ENCODE measurements at regions not wholly inside any gene's neighbourhood (a gene's known extent, or its start where the extent isn't known, plus 50 kb on each side); places are given as distances from the start of the nearest gene placed in this dataset.

DNA sequence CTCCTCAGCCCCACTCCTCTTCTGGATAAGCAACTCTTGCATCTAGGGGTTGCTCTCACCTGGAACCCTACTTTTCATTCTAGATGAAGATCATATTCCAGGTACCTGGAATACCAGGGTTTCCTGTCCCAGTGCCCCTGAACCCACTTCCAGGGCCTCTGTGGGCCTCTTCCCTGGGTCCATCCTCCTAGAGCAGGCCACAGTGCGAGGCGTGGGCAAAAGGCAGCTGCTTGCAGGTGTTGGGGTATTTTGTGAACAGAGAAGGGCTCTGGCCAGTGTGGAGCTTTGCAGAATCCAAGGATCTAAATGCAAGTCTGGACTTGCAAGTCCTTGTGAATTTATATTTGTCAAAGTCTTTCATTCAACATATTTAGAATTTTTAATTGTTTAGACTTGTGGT lies 240.4 kb upstream of the POU3F1 start:
- ChIA-PET CTCF (interaction anchor here (1.0 to 3.0 kb wide), 3 partner anchors 17 to 258 kb away, joined by 3 to 11 read pairs (median 6); no protein-coding TSS in a partner anchor), POLR2A (no interaction called here)
- DNase-seq (ENCODE audit: low spot score) (no peak), ATAC-seq (no peak)
- TF ChIP-seq KAT7 (CRISPR knock-in tag; IDR thresholded peaks at IDR 0.05; ENCODE audit: borderline replicate concordance) (no peak), ZNF416 (CRISPR knock-in tag; IDR thresholded peaks at IDR 0.05) (no peak), ZNF423 (CRISPR knock-in tag; IDR thresholded peaks at IDR 0.05) (no peak), CREB1 (CRISPR knock-in tag; IDR thresholded peaks at IDR 0.05) (no peak), SOX15 (CRISPR knock-in tag; IDR thresholded peaks at IDR 0.05) (no peak), RORB (CRISPR knock-in tag; IDR thresholded peaks at IDR 0.05) (no peak), RELA (CRISPR knock-in tag; IDR thresholded peaks at IDR 0.05; ENCODE audit: borderline replicate concordance) (no peak), ZBTB21 (CRISPR knock-in tag; IDR thresholded peaks at IDR 0.05; ENCODE audit: borderline replicate concordance) (no peak), TCF7 (CRISPR knock-in tag; IDR thresholded peaks at IDR 0.05; ENCODE audit: low read depth) (no peak), USF1 (CRISPR knock-in tag; IDR thresholded peaks at IDR 0.05) (no peak), ETV6 (CRISPR knock-in tag; IDR thresholded peaks at IDR 0.05) (no peak)
- TF ChIP-seq, protein P1, sequence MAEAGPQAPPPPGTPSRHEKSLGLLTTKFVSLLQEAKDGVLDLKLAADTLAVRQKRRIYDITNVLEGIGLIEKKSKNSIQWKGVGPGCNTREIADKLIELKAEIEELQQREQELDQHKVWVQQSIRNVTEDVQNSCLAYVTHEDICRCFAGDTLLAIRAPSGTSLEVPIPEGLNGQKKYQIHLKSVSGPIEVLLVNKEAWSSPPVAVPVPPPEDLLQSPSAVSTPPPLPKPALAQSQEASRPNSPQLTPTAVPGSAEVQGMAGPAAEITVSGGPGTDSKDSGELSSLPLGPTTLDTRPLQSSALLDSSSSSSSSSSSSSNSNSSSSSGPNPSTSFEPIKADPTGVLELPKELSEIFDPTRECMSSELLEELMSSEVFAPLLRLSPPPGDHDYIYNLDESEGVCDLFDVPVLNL (CRISPR knock-in tag; IDR thresholded peaks at IDR 0.05; ENCODE audit: borderline replicate concordance, low read depth), result no peak
- no peak overlapping the region for H3K27ac Mint-ChIP-seq
- peaks cover 59% of the 10 kb centered on the region for H3K4me1 Mint-ChIP-seq
- no peaks in the 10 kb centered on the region for H3K36me3 Mint-ChIP-seq
- H3K9me3 Mint-ChIP-seq, result peaks cover 3% of the 10 kb centered on the region; the same call in 1 of the 2 replicates
- H3K27me3 Mint-ChIP-seq (ENCODE audit: low read depth), result no peaks in the 10 kb centered on the region; the same call in 1 of the 2 replicates
- H3K4me3 Mint-ChIP-seq, result no peak overlapping the region

GRCh38 chr1:38285807-38286530 lies 239.4 kb upstream of the POU3F1 start:
- Mint-ChIP-seq H3K9me3 (peaks cover 10% of the 10 kb centered on the region), H3K4me3 (no peak overlapping the region), H3K27me3 (ENCODE audit: low read depth) (no peaks in the 10 kb centered on the region; the same call in 1 of the 2 replicates), H3K4me1 (peaks cover 48% of the 10 kb centered on the region), H3K36me3 (no peaks in the 10 kb centered on the region), H3K27ac (no peak overlapping the region)
- ChIA-PET POLR2A (interaction anchor here (0.8 kb wide), 1 partner anchor 190 kb away, joined by 3 read pairs; no protein-coding TSS in a partner anchor), CTCF (interaction anchor here (0.7 to 3.0 kb wide), 9 partner anchors 13 to 257 kb away, joined by 3 to 11 read pairs (median 3); no protein-coding TSS in a partner anchor)
- ATAC-seq, result peak; percentile 78
- peak; percentile 38 for DNase-seq (ENCODE audit: low spot score)
- no peak for TF ChIP-seq NR1H2 (CRISPR knock-in tag; IDR thresholded peaks at IDR 0.05)
- TF ChIP-seq CREB1 (CRISPR knock-in tag; IDR thresholded peaks at IDR 0.05), result no peak
- no peak for TF ChIP-seq PRDM15 (CRISPR knock-in tag; IDR thresholded peaks at IDR 0.05)
- TF ChIP-seq MXD4 (CRISPR knock-in tag; IDR thresholded peaks at IDR 0.05; ENCODE audit: borderline replicate concordance), result no peak
- no peak for TF ChIP-seq SOX15 (CRISPR knock-in tag; IDR thresholded peaks at IDR 0.05)
- TF ChIP-seq HMGXB4 (CRISPR knock-in tag; IDR thresholded peaks at IDR 0.05), result no peak
- no peak for TF ChIP-seq ETV6 (CRISPR knock-in tag; IDR thresholded peaks at IDR 0.05)
- no peak for TF ChIP-seq EMX1 (CRISPR knock-in tag; IDR thresholded peaks at IDR 0.05)
- TF ChIP-seq ATF3 (CRISPR knock-in tag; conservative IDR thresholded peaks at IDR 0.05), result no peak
- peak; percentile 64 for TF ChIP-seq TEAD1 (CRISPR knock-in tag; IDR thresholded peaks at IDR 0.05)
- peak; percentile 56; the same call in 1 of the 2 replicates for TF ChIP-seq SP1 (CRISPR knock-in tag; conservative IDR thresholded peaks at IDR 0.05)
- TF ChIP-seq E2F1 (CRISPR knock-in tag; IDR thresholded peaks at IDR 0.05), result no peak
- no peak for TF ChIP-seq OVOL2 (CRISPR knock-in tag; IDR thresholded peaks at IDR 0.05; ENCODE audit: borderline replicate concordance)
- no peak for TF ChIP-seq FOXJ3 (CRISPR knock-in tag; IDR thresholded peaks at IDR 0.05; ENCODE audit: borderline replicate concordance)
- TF ChIP-seq ELF4 (CRISPR knock-in tag; IDR thresholded peaks at IDR 0.05; ENCODE audit: low read depth), result no peak
- TF ChIP-seq ZNF263 (CRISPR knock-in tag; IDR thresholded peaks at IDR 0.05; ENCODE audit: low read depth), result no peak
- TF ChIP-seq ESRRA (CRISPR knock-in tag; IDR thresholded peaks at IDR 0.05; ENCODE audit: borderline replicate concordance), result no peak
- peak; percentile 55; the same call in 1 of the 2 replicates for TF ChIP-seq FOXK1 (CRISPR knock-in tag; IDR thresholded peaks at IDR 0.05)
- peak; percentile 80 for TF ChIP-seq ZNF423 (CRISPR knock-in tag; IDR thresholded peaks at IDR 0.05)

Measured in WTC11 (cell line).